Cardiac muscle cell (in vitro differentiated cells and primary cell): ENCODE measurements at regions not wholly inside any gene's neighbourhood (a gene's known extent, or its start where the extent isn't known, plus 50 kb on each side); places are given as distances from the start of the nearest gene placed in this dataset.
A peak's percentile ranks its signal among the peaks of the same experiment; 100 is the strongest.

Experiments used
- DNase-seq, 2 donors: peaks; one replicate each; pipeline versions ENCODE4 v3.0.0 to v3.0.0-alpha.2; 2010 to 2017; ENCODE audit warnings: low read depth in 1 of 2, low spot score in 1 of 2
- H3K27ac ChIP-seq: fragments of 200-600 bp; sonication (generic); 2 replicates; pipeline ENCODE4 v1.5.1; 2016
- H3K27me3 ChIP-seq: fragments of 200-600 bp; sonication (generic); 2 replicates; pipeline ENCODE4 v1.6.0; 2016; ENCODE audit warnings: control low read depth
- H3K36me3 ChIP-seq: fragments of 200-600 bp; sonication (generic); 2 replicates; pipeline ENCODE4 v1.5.1; 2016; ENCODE audit warnings: control low read depth
- H3K4me1 ChIP-seq: fragments of 200-600 bp; sonication (generic); 2 replicates; pipeline ENCODE4 v1.8.1; 2017; ENCODE audit warnings: low read depth, mild to moderate bottlenecking, mixed run types
- H3K4me3 ChIP-seq: fragments of 200-600 bp; sonication (generic); 2 replicates; pipeline ENCODE4 v1.5.1; 2016; ENCODE audit warnings: mild to moderate bottlenecking
- H3K9me3 ChIP-seq: fragments of 200-600 bp; sonication (generic); 2 replicates; pipeline ENCODE4 v1.5.1; 2017; ENCODE audit warnings: low read depth, mild to moderate bottlenecking, control low read depth
- TF ChIP-seq, protein P1 (sequence below): IDR thresholded peaks from 2 replicates; pipeline ENCODE4 v1.5.1; 2012; ENCODE audit warnings: low read depth, mild to moderate bottlenecking, low read length

DNA sequence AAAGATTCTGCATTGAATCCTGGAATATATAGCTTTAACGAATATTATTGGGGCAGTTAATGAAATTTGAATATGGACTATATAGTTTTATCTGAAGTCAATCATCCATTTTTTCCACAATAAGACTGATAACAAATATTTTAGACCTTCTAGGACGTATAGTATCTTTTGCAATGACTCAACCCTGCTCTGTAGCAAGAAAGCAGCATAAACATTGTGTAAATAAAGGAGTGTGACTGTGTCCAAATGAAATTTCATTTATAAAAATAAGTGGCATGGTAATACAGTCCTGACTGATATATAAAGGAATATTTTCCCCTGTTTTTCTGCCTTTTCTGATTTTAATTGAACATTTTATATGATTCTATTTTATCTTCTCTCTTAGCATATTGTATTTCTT, 947.7 kb upstream of the SLIT2 start:
- no peak for DNase-seq
- H3K4me1 ChIP-seq = no peaks in the 10 kb centered on the region
- no peaks in the 10 kb centered on the region for H3K9me3 ChIP-seq
- H3K36me3 ChIP-seq = no peaks in the 10 kb centered on the region
- TF ChIP-seq, protein P1, sequence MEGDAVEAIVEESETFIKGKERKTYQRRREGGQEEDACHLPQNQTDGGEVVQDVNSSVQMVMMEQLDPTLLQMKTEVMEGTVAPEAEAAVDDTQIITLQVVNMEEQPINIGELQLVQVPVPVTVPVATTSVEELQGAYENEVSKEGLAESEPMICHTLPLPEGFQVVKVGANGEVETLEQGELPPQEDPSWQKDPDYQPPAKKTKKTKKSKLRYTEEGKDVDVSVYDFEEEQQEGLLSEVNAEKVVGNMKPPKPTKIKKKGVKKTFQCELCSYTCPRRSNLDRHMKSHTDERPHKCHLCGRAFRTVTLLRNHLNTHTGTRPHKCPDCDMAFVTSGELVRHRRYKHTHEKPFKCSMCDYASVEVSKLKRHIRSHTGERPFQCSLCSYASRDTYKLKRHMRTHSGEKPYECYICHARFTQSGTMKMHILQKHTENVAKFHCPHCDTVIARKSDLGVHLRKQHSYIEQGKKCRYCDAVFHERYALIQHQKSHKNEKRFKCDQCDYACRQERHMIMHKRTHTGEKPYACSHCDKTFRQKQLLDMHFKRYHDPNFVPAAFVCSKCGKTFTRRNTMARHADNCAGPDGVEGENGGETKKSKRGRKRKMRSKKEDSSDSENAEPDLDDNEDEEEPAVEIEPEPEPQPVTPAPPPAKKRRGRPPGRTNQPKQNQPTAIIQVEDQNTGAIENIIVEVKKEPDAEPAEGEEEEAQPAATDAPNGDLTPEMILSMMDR = no peak
- H3K27ac ChIP-seq = no peak overlapping the region
- H3K4me3 ChIP-seq = no peak overlapping the region
- H3K27me3 ChIP-seq = no peaks in the 10 kb centered on the region

DNA sequence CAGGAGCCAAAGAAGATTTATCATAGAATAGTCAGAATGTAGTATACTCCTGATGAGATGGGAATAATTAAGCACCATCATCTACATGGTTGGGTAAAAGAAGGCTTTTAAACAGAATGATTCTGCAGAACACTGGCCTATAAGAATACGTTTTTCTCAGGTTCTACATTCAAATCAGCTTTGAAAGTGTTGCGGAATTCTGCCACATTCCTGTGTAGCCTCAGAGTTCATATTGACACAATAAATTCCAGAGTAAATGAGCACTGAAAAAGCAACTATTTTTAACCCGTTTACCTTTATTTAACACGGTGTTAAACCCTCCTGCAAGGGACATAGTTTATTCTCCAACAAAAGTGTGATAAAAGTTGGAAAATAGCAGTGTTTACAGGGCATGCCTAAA, 950.2 kb upstream of the SLIT2 start:
- Histone ChIP-seq H3K27ac (no peak overlapping the region), H3K9me3 (no peaks in the 10 kb centered on the region), H3K4me3 (no peak overlapping the region), H3K27me3 (no peaks in the 10 kb centered on the region), H3K4me1 (no peaks in the 10 kb centered on the region), H3K36me3 (no peaks in the 10 kb centered on the region)
- no peak for DNase-seq
- TF ChIP-seq, protein P1 = no peak

DNA sequence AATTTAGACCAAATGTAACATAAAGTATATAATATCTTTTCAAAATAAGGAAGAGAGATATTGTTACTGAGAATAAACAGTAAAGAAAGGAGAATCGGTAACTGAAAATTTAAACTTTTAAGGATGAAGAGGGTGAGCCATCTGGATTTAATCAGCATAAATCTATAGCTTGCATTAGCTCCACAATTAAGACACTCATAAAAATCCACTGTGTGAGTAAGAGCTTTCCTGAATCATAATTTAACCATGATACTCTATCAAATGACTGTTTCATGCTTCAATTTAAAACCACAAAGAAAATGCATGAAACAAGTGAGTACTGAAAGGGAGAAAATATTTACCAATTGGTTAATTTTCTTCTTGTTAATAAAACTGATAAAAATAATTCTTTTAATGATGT, 951.5 kb upstream of the SLIT2 start:
- TF ChIP-seq, protein P1 = no peak
- no peak overlapping the region for H3K4me3 ChIP-seq
- DNase-seq = no peak
- no peaks in the 10 kb centered on the region for H3K9me3 ChIP-seq
- no peaks in the 10 kb centered on the region for H3K4me1 ChIP-seq
- H3K27me3 ChIP-seq = no peaks in the 10 kb centered on the region
- no peak overlapping the region for H3K27ac ChIP-seq
- H3K36me3 ChIP-seq = no peaks in the 10 kb centered on the region

DNA sequence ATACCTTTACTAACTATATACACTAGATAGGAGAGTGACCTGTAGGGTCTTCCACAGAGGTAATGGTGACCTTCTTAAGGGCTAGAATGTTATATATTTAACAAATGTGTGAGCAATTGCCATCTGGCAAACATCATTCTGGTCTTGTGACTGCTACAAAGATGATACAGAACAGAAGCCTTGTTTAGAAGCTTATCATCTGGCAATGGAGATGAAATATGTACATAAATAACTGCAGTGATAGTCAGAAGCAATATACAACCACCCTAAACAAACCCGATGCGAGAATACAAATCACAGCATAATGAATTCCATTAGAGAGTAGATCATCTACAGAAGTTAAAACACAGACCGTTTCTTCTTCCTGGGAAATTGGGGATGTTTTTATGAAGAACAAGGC, 952.7 kb upstream of the SLIT2 start:
- H3K4me1 ChIP-seq = no peaks in the 10 kb centered on the region
- H3K36me3 ChIP-seq = no peaks in the 10 kb centered on the region
- H3K27me3 ChIP-seq = no peaks in the 10 kb centered on the region
- H3K9me3 ChIP-seq = no peaks in the 10 kb centered on the region
- TF ChIP-seq, protein P1 = no peak
- peak in 1 of 2 donors; percentile 6 for DNase-seq
- H3K4me3 ChIP-seq = no peak overlapping the region
- no peak overlapping the region for H3K27ac ChIP-seq

DNA sequence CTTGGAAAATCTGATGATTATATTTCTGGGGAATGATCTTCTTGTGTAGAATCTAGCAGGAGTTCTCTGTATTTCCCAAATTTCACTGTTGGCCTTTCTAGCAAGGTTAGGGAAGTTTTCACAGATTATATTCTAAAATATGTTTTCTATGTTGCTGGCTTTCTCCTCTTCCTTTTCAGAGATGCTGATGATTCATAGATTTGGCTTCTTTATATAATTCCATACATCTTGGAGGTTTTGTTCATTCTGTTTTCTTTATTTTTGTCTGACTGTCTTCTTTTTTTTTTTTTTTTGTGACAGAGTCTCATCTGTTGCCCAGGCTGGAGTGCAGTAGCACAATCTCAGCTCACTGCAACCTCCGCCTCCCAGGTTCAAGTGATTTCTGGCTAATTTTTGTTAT, 957.9 kb upstream of the SLIT2 start:
- no peaks in the 10 kb centered on the region for H3K9me3 ChIP-seq
- H3K4me1 ChIP-seq = no peaks in the 10 kb centered on the region
- TF ChIP-seq, protein P1 = no peak
- H3K27ac ChIP-seq = no peak overlapping the region
- H3K4me3 ChIP-seq = no peak overlapping the region
- no peaks in the 10 kb centered on the region for H3K27me3 ChIP-seq
- DNase-seq = no peak
- no peaks in the 10 kb centered on the region for H3K36me3 ChIP-seq

DNA sequence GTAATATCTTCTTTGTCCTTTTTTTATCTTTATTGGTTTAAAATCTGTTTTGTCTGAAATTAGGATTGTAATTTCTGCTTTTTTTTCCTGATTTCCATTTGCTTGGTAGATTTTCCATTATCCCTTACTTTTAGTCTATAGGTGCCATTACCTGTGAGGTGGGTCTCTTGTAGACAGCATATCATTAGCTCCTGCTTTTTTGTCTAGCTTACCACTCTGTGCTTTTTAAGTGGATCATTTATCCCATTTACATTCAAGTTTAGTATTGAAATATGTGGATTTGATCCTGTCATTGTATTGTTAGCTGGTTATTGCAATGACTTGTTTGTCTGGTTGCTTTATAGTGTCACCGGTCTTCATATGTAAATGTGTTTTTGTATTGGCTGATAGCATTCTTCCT, 958.6 kb upstream of the SLIT2 start:
- H3K36me3 ChIP-seq = no peaks in the 10 kb centered on the region
- no peak for DNase-seq
- TF ChIP-seq, protein P1 = no peak
- H3K9me3 ChIP-seq = no peaks in the 10 kb centered on the region
- no peak overlapping the region for H3K27ac ChIP-seq
- no peaks in the 10 kb centered on the region for H3K4me1 ChIP-seq
- H3K4me3 ChIP-seq = no peak overlapping the region
- H3K27me3 ChIP-seq = no peaks in the 10 kb centered on the region
